ENCODE measurements at regions not wholly inside any gene's neighbourhood (a gene's known extent, or its start where the extent isn't known, plus 50 kb on each side); places are given as distances from the start of the nearest gene placed in this dataset.

- no peak for TF ChIP-seq CTCF (IDR thresholded peaks at IDR 0.05; ENCODE audit: partially characterized antibody, unreplicated experiment)
- H3K4me3 Mint-ChIP-seq (ENCODE audit: unreplicated experiment), result no peak overlapping the region
- H3K4me1 Mint-ChIP-seq (ENCODE audit: low read depth, unreplicated experiment), result no peaks in the 10 kb centered on the region
- H3K27me3 Mint-ChIP-seq (ENCODE audit: unreplicated experiment), result no peaks in the 10 kb centered on the region
- H3K27ac Mint-ChIP-seq (ENCODE audit: unreplicated experiment), result no peak overlapping the region
- H3K9me3 Mint-ChIP-seq (ENCODE audit: unreplicated experiment), result no peaks in the 10 kb centered on the region
- no peak for DNase-seq
- no peaks in the 10 kb centered on the region for H3K36me3 Mint-ChIP-seq (ENCODE audit: unreplicated experiment)
Observed at GRCh38 chr4:94006932-94007331, 178.4 kb downstream of the ATOH1 start.

DNA sequence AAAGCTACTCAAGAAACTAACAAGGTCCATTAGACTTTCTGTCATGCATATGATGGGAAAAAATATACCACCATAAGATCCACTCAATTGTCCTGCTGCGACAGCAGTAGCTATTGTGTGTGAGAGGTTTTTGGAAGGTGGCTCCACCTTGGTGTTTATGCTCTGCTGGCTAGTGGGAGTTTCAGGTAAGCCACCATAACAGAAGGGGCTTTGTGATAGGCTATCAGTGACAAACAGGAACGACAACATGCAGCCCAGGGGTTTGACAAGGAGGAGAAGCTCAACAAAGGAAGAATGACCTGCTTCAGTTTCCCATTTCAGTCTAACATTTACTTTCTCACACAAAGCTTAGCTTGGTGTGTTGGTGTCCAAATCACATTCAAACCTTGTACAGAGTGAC lies 182.6 kb downstream of the ATOH1 start:
- Mint-ChIP-seq H3K36me3 (ENCODE audit: unreplicated experiment) (no peaks in the 10 kb centered on the region), H3K27ac (ENCODE audit: unreplicated experiment) (no peak overlapping the region), H3K4me1 (ENCODE audit: low read depth, unreplicated experiment) (no peaks in the 10 kb centered on the region), H3K9me3 (ENCODE audit: unreplicated experiment) (no peaks in the 10 kb centered on the region), H3K27me3 (ENCODE audit: unreplicated experiment) (no peaks in the 10 kb centered on the region), H3K4me3 (ENCODE audit: unreplicated experiment) (no peak overlapping the region)
- no peak for DNase-seq
- TF ChIP-seq CTCF (IDR thresholded peaks at IDR 0.05; ENCODE audit: partially characterized antibody, unreplicated experiment), result no peak

DNA sequence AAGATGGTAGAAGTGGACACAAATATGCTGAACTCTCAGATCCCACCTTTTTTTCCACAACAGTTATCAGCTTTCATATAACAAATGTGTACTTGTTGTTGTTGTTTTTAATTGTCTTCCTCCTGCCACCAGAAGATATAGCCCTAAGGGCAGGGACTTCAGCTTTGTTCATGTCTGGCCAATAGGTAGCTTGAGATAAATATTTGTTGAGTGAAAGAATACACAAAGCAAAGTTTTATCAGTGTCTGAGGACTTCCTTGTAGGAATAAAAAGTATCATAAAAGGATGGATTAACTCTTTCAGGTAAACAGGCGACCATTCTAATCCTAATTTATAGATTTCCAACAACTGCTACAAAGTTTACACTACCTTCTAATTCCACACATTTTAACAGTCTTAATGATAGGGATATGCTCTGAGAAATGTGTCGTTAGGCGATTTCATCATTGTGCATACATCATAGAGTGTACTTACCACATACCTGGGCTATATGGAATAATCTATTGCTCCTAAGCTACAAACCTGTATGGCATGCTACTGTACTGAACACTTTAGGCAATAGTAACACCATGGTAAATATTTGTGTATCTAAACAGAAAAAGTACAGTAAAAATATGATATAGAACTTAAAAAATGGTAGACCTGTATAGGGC lies 186.1 kb downstream of the ATOH1 start:
- H3K27me3 Mint-ChIP-seq (ENCODE audit: unreplicated experiment), result no peaks in the 10 kb centered on the region
- no peaks in the 10 kb centered on the region for H3K9me3 Mint-ChIP-seq (ENCODE audit: unreplicated experiment)
- no peaks in the 10 kb centered on the region for H3K4me1 Mint-ChIP-seq (ENCODE audit: low read depth, unreplicated experiment)
- H3K36me3 Mint-ChIP-seq (ENCODE audit: unreplicated experiment), result no peaks in the 10 kb centered on the region
- TF ChIP-seq CTCF (IDR thresholded peaks at IDR 0.05; ENCODE audit: partially characterized antibody, unreplicated experiment), result no peak
- DNase-seq, result no peak
- H3K27ac Mint-ChIP-seq (ENCODE audit: unreplicated experiment), result no peak overlapping the region
- H3K4me3 Mint-ChIP-seq (ENCODE audit: unreplicated experiment), result no peak overlapping the region

- Mint-ChIP-seq H3K9me3 (ENCODE audit: unreplicated experiment) (no peaks in the 10 kb centered on the region), H3K36me3 (ENCODE audit: unreplicated experiment) (no peaks in the 10 kb centered on the region), H3K27me3 (ENCODE audit: unreplicated experiment) (no peaks in the 10 kb centered on the region), H3K27ac (ENCODE audit: unreplicated experiment) (no peak overlapping the region), H3K4me3 (ENCODE audit: unreplicated experiment) (no peak overlapping the region), H3K4me1 (ENCODE audit: low read depth, unreplicated experiment) (no peaks in the 10 kb centered on the region)
- TF ChIP-seq CTCF (IDR thresholded peaks at IDR 0.05; ENCODE audit: partially characterized antibody, unreplicated experiment), result no peak
- DNase-seq, result no peak
Observed at GRCh38 chr4:94015956-94016355, 187.4 kb downstream of the ATOH1 start.

DNA sequence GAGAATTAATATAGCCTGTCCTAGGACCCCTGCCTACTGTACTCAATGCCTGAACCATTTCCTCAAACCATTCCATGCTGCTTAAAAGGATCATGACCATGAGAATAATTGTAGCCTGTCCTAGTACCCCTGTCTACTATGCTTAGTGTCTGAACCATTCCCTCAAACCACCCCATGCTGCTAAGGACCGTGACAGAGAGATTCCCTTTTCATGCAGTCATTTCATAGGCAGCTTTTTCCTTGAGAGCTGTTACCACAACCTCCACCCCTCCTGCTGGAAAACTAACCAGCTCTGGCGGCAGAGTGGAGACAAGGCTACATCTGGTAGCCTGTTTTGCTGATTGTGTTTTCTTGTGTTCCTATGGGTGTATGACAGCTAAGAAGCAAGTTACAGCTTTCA lies 174.9 kb upstream of the SMARCAD1 start:
- Mint-ChIP-seq H3K27ac (ENCODE audit: unreplicated experiment) (no peak overlapping the region), H3K4me3 (ENCODE audit: unreplicated experiment) (no peak overlapping the region), H3K9me3 (ENCODE audit: unreplicated experiment) (peaks cover 3% of the 10 kb centered on the region), H3K4me1 (ENCODE audit: low read depth, unreplicated experiment) (peaks cover 3% of the 10 kb centered on the region), H3K36me3 (ENCODE audit: unreplicated experiment) (no peaks in the 10 kb centered on the region), H3K27me3 (ENCODE audit: unreplicated experiment) (no peaks in the 10 kb centered on the region)
- DNase-seq, result no peak
- TF ChIP-seq CTCF (IDR thresholded peaks at IDR 0.05; ENCODE audit: partially characterized antibody, unreplicated experiment), result no peak

Measured in glutamatergic neuron (in vitro differentiated cells).